ENCODE measurements at regions not wholly inside any gene's neighbourhood (a gene's known extent, or its start where the extent isn't known, plus 50 kb on each side); places are given as distances from the start of the nearest gene placed in this dataset.

DNA sequence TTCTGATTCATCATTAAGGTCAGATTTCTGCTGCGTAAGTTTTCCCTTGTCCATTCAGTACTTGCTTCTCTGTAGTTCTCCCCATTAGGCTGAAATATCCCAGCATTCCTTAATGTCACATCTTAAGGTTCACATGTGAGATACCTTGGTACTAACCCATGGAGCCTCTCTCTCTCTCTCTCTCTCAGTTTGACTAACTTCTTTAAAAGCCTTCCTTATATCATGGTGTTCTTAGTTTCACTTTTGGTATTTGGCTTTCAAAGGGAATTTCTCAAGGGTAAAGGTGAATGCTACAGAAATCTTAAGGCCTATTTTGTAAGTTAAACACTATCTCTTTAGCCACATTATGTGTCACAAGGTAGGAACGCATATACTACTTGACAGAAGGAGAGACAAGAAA, 427.3 kb upstream of the ZNF717 start:
- no peak for DNase-seq (ENCODE audit: low spot score)
- H3K9me3 ChIP-seq: peaks cover 5% of the 10 kb centered on the region
- H3K4me1 ChIP-seq (ENCODE audit: control insufficient read depth in 1 of 2, low read depth in 2 of 2): no peaks in the 10 kb centered on the region
- no peak overlapping the region for H3K27ac ChIP-seq
- no peaks in the 10 kb centered on the region for H3K36me3 ChIP-seq
- no peak for TF ChIP-seq CTCF (IDR thresholded peaks at IDR 0.05)
- H3K4me3 ChIP-seq: no peak overlapping the region
- no peaks in the 10 kb centered on the region for H3K27me3 ChIP-seq (replicated peaks; ENCODE audit: insufficient read depth)
- ATAC-seq (ENCODE audit: insufficient number of reproducible peaks, low FRiP score, low read depth): no peak

- Histone ChIP-seq H3K36me3 (no peaks in the 10 kb centered on the region), H3K27ac (no peak overlapping the region), H3K4me1 (ENCODE audit: control insufficient read depth in 1 of 2, low read depth in 2 of 2) (no peaks in the 10 kb centered on the region), H3K27me3 (replicated peaks; ENCODE audit: insufficient read depth) (no peaks in the 10 kb centered on the region), H3K9me3 (no peaks in the 10 kb centered on the region), H3K4me3 (no peak overlapping the region)
- TF ChIP-seq CTCF (IDR thresholded peaks at IDR 0.05): no peak
- no peak for DNase-seq (ENCODE audit: low spot score)
- no peak for ATAC-seq (ENCODE audit: insufficient number of reproducible peaks, low FRiP score, low read depth)
Measured at GRCh38 chr3:76222201-76222600, 436.9 kb upstream of the ZNF717 start.

GRCh38 chr3:76231258-76231657, 445.9 kb upstream of the ZNF717 start:
- Histone ChIP-seq H3K36me3 (no peaks in the 10 kb centered on the region), H3K9me3 (no peaks in the 10 kb centered on the region), H3K4me1 (ENCODE audit: control insufficient read depth in 1 of 2, low read depth in 2 of 2) (no peaks in the 10 kb centered on the region), H3K27me3 (replicated peaks; ENCODE audit: insufficient read depth) (no peaks in the 10 kb centered on the region), H3K27ac (no peak overlapping the region), H3K4me3 (no peak overlapping the region)
- no peak for ATAC-seq (ENCODE audit: insufficient number of reproducible peaks, low FRiP score, low read depth)
- no peak for DNase-seq (ENCODE audit: low spot score)
- no peak for TF ChIP-seq CTCF (IDR thresholded peaks at IDR 0.05)

GRCh38 chr3:76242886-76243753, 457.8 kb upstream of the ZNF717 start:
- Histone ChIP-seq H3K36me3 (no peaks in the 10 kb centered on the region), H3K9me3 (no peaks in the 10 kb centered on the region), H3K27me3 (replicated peaks; ENCODE audit: insufficient read depth) (no peaks in the 10 kb centered on the region), H3K4me3 (no peak overlapping the region), H3K4me1 (ENCODE audit: control insufficient read depth in 1 of 2, low read depth in 2 of 2) (no peaks in the 10 kb centered on the region), H3K27ac (no peak overlapping the region)
- ATAC-seq (ENCODE audit: insufficient number of reproducible peaks, low FRiP score, low read depth): no peak
- TF ChIP-seq CTCF (IDR thresholded peaks at IDR 0.05): no peak
- no peak for DNase-seq (ENCODE audit: low spot score)

GRCh38 chr3:76245073-76245472, 459.7 kb upstream of the ZNF717 start:
- no peak overlapping the region for H3K4me3 ChIP-seq
- ATAC-seq (ENCODE audit: insufficient number of reproducible peaks, low FRiP score, low read depth) (no peak), DNase-seq (ENCODE audit: low spot score) (no peak)
- no peaks in the 10 kb centered on the region for H3K27me3 ChIP-seq (replicated peaks; ENCODE audit: insufficient read depth)
- no peak overlapping the region for H3K27ac ChIP-seq
- H3K9me3 ChIP-seq: no peaks in the 10 kb centered on the region
- no peaks in the 10 kb centered on the region for H3K36me3 ChIP-seq
- TF ChIP-seq CTCF (IDR thresholded peaks at IDR 0.05): no peak
- no peaks in the 10 kb centered on the region for H3K4me1 ChIP-seq (ENCODE audit: control insufficient read depth in 1 of 2, low read depth in 2 of 2)

All from thoracic aorta (tissue), 2 donors.